ENCODE measurements at regions not wholly inside any gene's neighbourhood (a gene's known extent, or its start where the extent isn't known, plus 50 kb on each side); places are given as distances from the start of the nearest gene placed in this dataset.

DNA sequence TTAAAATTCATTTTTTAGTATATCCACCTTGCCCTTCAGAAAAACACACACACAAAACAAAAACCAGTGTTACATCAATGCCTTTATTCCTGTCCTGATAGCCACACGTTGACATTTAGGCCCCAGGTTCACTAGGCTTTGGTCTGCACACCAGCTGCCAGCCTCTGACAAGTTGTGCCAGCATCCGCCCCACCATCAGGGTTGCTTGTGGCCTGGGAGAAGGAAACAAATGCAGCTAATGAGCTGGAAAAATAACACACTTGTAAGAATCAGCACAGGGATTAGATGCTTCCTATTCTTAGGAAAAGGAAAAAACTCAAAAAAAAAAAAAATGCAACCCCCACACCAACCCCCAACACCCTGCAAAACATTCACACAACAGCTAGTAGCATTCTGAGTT, 404.0 kb upstream of the GRIA1 start:
- H3K4me1 Mint-ChIP-seq = no peaks in the 10 kb centered on the region
- H3K4me3 Mint-ChIP-seq = no peak overlapping the region
- CTCF ChIA-PET = no interaction called here
- H3K27ac Mint-ChIP-seq = no peak overlapping the region
- no peaks in the 10 kb centered on the region for H3K36me3 Mint-ChIP-seq (ENCODE audit: low read depth)
- POLR2A ChIA-PET = no interaction called here
- DNase-seq = no peak
- H3K27me3 Mint-ChIP-seq = no peaks in the 10 kb centered on the region
- peaks cover 5% of the 10 kb centered on the region for H3K9me3 Mint-ChIP-seq

DNA sequence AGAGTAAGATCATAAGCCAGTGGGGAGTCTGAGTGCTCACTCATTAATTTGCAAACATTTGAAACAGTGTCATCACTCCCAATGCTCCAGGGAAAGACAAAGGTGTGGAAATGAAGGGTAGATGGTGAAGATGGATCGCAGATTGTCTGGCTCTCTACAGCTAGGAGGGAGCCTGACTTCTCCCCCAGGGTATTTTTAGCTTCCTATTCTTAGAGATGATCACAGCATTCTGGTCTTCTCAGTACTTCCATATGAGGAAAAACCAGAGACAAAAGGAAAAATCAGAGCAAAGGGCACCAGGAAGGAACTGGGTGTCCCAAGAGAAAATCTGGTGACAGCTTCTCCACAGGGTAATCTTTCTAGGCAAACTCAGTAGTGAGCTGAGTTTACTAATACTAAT, 401.9 kb upstream of the GRIA1 start:
- no peak overlapping the region for H3K4me3 Mint-ChIP-seq
- ChIA-PET POLR2A (no interaction called here), CTCF (no interaction called here)
- H3K4me1 Mint-ChIP-seq = no peaks in the 10 kb centered on the region
- no peak for DNase-seq
- H3K27ac Mint-ChIP-seq = no peak overlapping the region
- no peaks in the 10 kb centered on the region for H3K36me3 Mint-ChIP-seq (ENCODE audit: low read depth)
- H3K27me3 Mint-ChIP-seq = no peaks in the 10 kb centered on the region
- peaks cover 5% of the 10 kb centered on the region for H3K9me3 Mint-ChIP-seq

DNA sequence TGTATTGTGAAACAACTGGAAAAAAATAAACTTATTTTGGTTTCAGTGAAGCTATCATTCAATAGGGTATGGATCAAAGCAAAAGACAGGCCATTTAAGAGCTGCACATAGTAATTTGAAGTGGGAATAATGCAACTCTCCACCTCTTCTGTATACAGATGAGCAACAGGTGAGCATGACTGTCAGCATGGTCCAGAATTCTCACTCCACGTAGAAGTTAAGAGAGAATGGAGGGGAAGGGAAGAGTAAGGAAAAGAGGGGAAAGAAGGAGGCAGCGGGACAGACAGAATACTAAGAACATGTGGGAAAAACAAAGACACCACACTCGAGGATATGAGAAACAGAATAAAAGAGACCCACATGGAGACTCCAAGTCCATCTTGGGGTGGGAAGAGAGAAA, 396.1 kb upstream of the GRIA1 start:
- Mint-ChIP-seq H3K4me3 (no peak overlapping the region), H3K27ac (no peak overlapping the region), H3K36me3 (ENCODE audit: low read depth) (no peaks in the 10 kb centered on the region), H3K9me3 (peaks cover 11% of the 10 kb centered on the region), H3K27me3 (no peaks in the 10 kb centered on the region), H3K4me1 (no peaks in the 10 kb centered on the region)
- ChIA-PET POLR2A (no interaction called here), CTCF (no interaction called here)
- DNase-seq = no peak

DNA sequence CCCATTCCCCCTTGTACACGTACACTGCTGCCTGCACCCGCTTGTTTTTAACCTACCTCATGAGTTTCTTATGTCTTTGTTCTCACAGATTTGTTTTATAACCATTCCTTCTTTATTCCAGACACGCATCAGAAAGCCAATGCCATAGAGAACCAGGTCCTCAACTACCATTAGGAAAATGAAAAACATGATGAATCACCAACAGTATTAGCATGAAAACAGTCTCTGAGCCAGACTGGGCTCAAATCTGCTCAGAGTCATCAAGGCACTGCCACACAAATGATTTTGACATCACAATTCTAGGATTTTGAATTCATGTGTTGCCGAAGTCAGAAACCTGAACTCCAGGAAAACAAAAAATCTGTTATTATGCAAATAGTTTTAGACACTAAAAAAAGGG, 394.1 kb upstream of the GRIA1 start:
- POLR2A ChIA-PET = no interaction called here
- CTCF ChIA-PET = no interaction called here
- no peaks in the 10 kb centered on the region for H3K36me3 Mint-ChIP-seq (ENCODE audit: low read depth)
- peaks cover 6% of the 10 kb centered on the region for H3K9me3 Mint-ChIP-seq
- no peak overlapping the region for H3K4me3 Mint-ChIP-seq
- no peaks in the 10 kb centered on the region for H3K27me3 Mint-ChIP-seq
- no peaks in the 10 kb centered on the region for H3K4me1 Mint-ChIP-seq
- DNase-seq = no peak
- H3K27ac Mint-ChIP-seq = no peak overlapping the region

DNA sequence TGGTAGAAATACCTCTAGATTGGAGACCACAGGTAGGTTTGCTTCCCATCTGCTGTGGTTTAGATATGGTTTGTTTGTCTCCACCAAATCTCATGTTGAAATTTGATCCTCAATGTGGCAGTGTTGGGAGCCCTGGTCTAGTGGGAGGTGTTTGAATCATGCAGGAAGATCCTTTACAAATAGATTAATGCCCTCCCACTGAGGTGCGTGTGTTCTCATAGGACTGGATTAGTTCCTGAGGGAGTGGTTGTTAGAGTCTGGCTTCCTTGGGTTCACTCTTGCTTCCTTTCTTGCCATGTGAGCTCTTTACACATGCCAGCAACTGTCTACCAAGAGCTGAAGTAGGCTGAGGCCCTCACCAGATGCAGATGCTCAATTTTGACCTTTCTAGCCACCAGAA, 391.1 kb upstream of the GRIA1 start:
- DNase-seq = no peak
- CTCF ChIA-PET = no interaction called here
- POLR2A ChIA-PET = no interaction called here
- H3K4me1 Mint-ChIP-seq = no peaks in the 10 kb centered on the region
- H3K27ac Mint-ChIP-seq = no peak overlapping the region
- no peak overlapping the region for H3K4me3 Mint-ChIP-seq
- H3K36me3 Mint-ChIP-seq (ENCODE audit: low read depth) = no peaks in the 10 kb centered on the region
- peaks cover 6% of the 10 kb centered on the region for H3K9me3 Mint-ChIP-seq
- no peaks in the 10 kb centered on the region for H3K27me3 Mint-ChIP-seq

DNA sequence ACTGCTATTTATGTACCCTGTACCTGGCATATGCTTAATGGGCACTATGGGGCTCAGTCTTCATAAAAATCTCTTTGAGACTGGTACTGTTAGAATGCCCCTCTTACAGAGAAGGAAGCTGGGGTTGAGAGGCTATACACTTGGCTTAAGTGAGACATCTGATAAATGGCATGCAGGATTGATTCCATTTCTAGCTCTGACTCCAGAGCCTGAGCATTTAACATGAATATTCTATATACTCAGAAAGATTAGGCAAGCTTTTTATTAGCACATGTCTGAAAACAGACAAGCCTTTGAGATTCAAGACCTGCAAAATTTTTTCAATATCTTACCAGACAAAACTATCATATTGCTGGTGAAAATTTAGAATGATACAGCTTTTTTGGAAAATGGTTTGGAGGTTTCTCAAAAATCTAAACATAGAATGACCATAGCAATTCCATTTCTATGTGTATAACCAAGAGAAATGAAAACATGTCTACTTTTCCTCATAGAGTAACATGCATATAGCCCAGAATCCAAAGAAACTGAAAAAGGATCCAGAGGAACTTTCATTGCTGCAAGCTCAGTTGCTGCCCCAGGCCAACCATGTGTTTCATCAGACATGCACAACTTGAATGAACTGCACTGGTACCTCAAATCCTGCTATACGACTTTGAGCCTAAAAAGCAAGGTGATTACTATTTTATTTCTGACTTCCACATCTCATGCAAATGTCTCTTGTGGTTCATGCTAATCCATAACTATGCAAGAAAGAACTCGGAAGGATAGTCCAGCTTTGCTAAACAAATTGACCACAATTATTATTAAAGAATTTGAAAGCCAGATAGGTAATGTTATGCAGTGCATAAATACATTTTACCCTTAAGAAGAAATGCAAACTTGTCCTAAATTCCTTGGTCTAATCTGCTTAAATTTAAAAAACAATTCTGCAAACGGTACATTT, 389.0 kb upstream of the GRIA1 start:
- H3K9me3 Mint-ChIP-seq = no peaks in the 10 kb centered on the region
- CTCF ChIA-PET = no interaction called here

DNA sequence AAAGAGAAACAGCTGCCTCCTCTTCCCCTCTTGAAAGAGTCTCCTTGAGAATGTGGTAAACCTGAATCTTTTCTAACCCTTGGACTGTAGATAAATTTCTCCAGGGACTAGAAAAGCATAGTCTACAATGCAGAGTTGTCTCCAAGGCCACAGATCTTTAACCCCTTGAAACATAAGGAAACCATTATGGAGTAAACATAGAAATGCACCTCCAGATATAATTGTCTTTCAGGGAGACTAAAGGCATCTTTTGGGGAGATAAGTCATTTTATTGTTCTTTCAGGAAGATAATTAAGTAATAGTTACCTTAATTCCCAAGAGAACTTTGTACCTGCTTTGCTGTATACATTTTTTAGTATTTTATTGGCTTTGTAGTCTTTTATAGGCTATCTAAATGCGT, 373.6 kb upstream of the GRIA1 start:
- Mint-ChIP-seq H3K4me1 (no peaks in the 10 kb centered on the region), H3K9me3 (no peaks in the 10 kb centered on the region), H3K27ac (no peak overlapping the region), H3K36me3 (ENCODE audit: low read depth) (no peaks in the 10 kb centered on the region), H3K4me3 (no peak overlapping the region), H3K27me3 (no peaks in the 10 kb centered on the region)
- DNase-seq = no peak
- ChIA-PET CTCF (no interaction called here), POLR2A (no interaction called here)

More for the DNA sequence above, 389.0 kb upstream of the GRIA1 start:
- POLR2A ChIA-PET = no interaction called here
- Mint-ChIP-seq H3K36me3 (ENCODE audit: low read depth) (no peaks in the 10 kb centered on the region), H3K27me3 (no peaks in the 10 kb centered on the region), H3K4me1 (no peaks in the 10 kb centered on the region), H3K4me3 (no peak overlapping the region), H3K27ac (no peak overlapping the region)
- no peak for DNase-seq

GRCh38 chr5:153118018-153118417, 372.5 kb upstream of the GRIA1 start:
- Mint-ChIP-seq H3K4me3 (no peak overlapping the region), H3K4me1 (no peaks in the 10 kb centered on the region), H3K27me3 (no peaks in the 10 kb centered on the region), H3K9me3 (no peaks in the 10 kb centered on the region), H3K27ac (no peak overlapping the region), H3K36me3 (ENCODE audit: low read depth) (no peaks in the 10 kb centered on the region)
- CTCF ChIA-PET = no interaction called here
- no peak for DNase-seq
- POLR2A ChIA-PET = no interaction called here

DNA sequence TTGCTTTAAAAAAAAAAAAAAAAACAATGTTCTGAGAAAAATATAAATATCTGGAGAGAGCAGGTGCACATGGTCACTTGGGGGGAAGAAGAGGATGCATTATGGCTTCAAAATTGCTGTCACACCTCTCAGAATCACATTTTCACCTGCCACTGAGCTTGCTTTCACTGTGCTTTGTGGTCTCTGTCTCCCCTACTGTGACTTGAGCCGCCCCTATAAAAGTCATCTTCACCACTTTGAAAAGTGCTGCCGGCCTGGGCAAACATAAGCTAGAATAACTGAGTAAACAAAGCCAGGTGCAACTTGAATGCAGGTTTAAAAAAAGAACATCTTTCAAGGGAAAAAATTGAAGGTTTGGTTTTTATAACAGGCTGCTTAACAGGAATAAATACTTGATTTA, 368.1 kb upstream of the GRIA1 start:
- ChIA-PET POLR2A (no interaction called here), CTCF (no interaction called here)
- H3K36me3 Mint-ChIP-seq (ENCODE audit: low read depth) = no peaks in the 10 kb centered on the region
- no peaks in the 10 kb centered on the region for H3K27me3 Mint-ChIP-seq
- DNase-seq = no peak
- H3K4me1 Mint-ChIP-seq = no peaks in the 10 kb centered on the region
- H3K27ac Mint-ChIP-seq = no peak overlapping the region
- no peak overlapping the region for H3K4me3 Mint-ChIP-seq
- H3K9me3 Mint-ChIP-seq = no peaks in the 10 kb centered on the region

- Mint-ChIP-seq H3K27me3 (no peaks in the 10 kb centered on the region), H3K9me3 (no peaks in the 10 kb centered on the region), H3K36me3 (ENCODE audit: low read depth) (no peaks in the 10 kb centered on the region), H3K4me3 (no peak overlapping the region), H3K27ac (no peak overlapping the region), H3K4me1 (no peaks in the 10 kb centered on the region)
- CTCF ChIA-PET = no interaction called here
- DNase-seq = no peak
- POLR2A ChIA-PET = no interaction called here
Measured at GRCh38 chr5:153130296-153130695, 360.2 kb upstream of the GRIA1 start.

GRCh38 chr5:153135411-153135810, 355.1 kb upstream of the GRIA1 start:
- Mint-ChIP-seq H3K27ac (no peak overlapping the region), H3K27me3 (no peaks in the 10 kb centered on the region), H3K9me3 (peaks cover 3% of the 10 kb centered on the region), H3K4me3 (no peak overlapping the region), H3K36me3 (ENCODE audit: low read depth) (no peaks in the 10 kb centered on the region), H3K4me1 (no peaks in the 10 kb centered on the region)
- no peak for DNase-seq
- CTCF ChIA-PET = no interaction called here
- POLR2A ChIA-PET = no interaction called here

- POLR2A ChIA-PET = no interaction called here
- Mint-ChIP-seq H3K4me3 (no peak overlapping the region), H3K27me3 (no peaks in the 10 kb centered on the region), H3K36me3 (ENCODE audit: low read depth) (no peaks in the 10 kb centered on the region), H3K9me3 (peaks cover 3% of the 10 kb centered on the region), H3K27ac (no peak overlapping the region), H3K4me1 (no peaks in the 10 kb centered on the region)
- CTCF ChIA-PET = no interaction called here
- no peak for DNase-seq
Measured at GRCh38 chr5:153136910-153137614, 353.4 kb upstream of the GRIA1 start.

GRCh38 chr5:153147891-153148623, 342.4 kb upstream of the GRIA1 start:
- Mint-ChIP-seq H3K4me3 (no peak overlapping the region), H3K27me3 (no peaks in the 10 kb centered on the region), H3K4me1 (no peaks in the 10 kb centered on the region), H3K36me3 (ENCODE audit: low read depth) (no peaks in the 10 kb centered on the region), H3K9me3 (peaks cover 3% of the 10 kb centered on the region), H3K27ac (no peak overlapping the region)
- CTCF ChIA-PET = interaction anchor here (1.0 to 1.5 kb wide), 4 partner anchors 18 to 817 kb away, joined by 3 to 6 read pairs (median 4); no protein-coding TSS in a partner anchor
- DNase-seq = no peak
- POLR2A ChIA-PET = no interaction called here

All from activated CD4-positive, alpha-beta memory T cell treated with anti-CD3 and anti-CD28 coated beads, Interleukin-2, amount 10 ng/mL, durations not matched to agents 7 days and 5 days (primary cell).